GM18517 (cell line): ENCODE measurements at regions not wholly inside any gene's neighbourhood (a gene's known extent, or its start where the extent isn't known, plus 50 kb on each side); places are given as distances from the start of the nearest gene placed in this dataset.
"Not testable (repeated sequence)": the region's sequence is repeated elsewhere in the genome, so short reads cannot be mapped to it uniquely, and the experiment has no call there.

Experiments used
- ATAC-seq: cut with Tn5 transposase; IDR thresholded peaks from one replicate; pipeline ENCODE4 v1.9.1; 2021; ENCODE audit warnings: mild to moderate bottlenecking, moderate library complexity; ENCODE audit not compliant: unreplicated experiment

- no peak for ATAC-seq
Observed at GRCh38 chr1:60826320-60827094, 255.9 kb upstream of the NFIA start.

GRCh38 chr1:60825593-60825992 lies 256.8 kb upstream of the NFIA start:
- no peak for ATAC-seq

- no peak for ATAC-seq
Observed at GRCh38 chr1:60823151-60823550, 259.2 kb upstream of the NFIA start.

GRCh38 chr1:60822252-60822651 lies 260.1 kb upstream of the NFIA start:
- ATAC-seq: no peak

GRCh38 chr1:60821156-60821555 lies 261.2 kb upstream of the NFIA start:
- no peak for ATAC-seq

- no peak for ATAC-seq
Observed at GRCh38 chr1:60818969-60819701, 263.2 kb upstream of the NFIA start.

GRCh38 chr1:60813071-60813470 lies 269.3 kb upstream of the NFIA start:
- ATAC-seq: no peak

GRCh38 chr1:60809204-60809980 lies 273.0 kb upstream of the NFIA start:
- ATAC-seq: no peak

- no peak for ATAC-seq
Observed at GRCh38 chr1:60808676-60809075, 273.7 kb upstream of the NFIA start.

- no peak for ATAC-seq
Observed at GRCh38 chr1:60802884-60803283, 279.5 kb upstream of the NFIA start.

- ATAC-seq: no peak
Observed at GRCh38 chr1:60797351-60797750, 285.0 kb upstream of the NFIA start.

- ATAC-seq: no peak
Observed at GRCh38 chr1:60791226-60791625, 291.1 kb upstream of the NFIA start.

GRCh38 chr1:60773099-60773498 lies 309.3 kb upstream of the NFIA start:
- not testable (repeated sequence) for ATAC-seq

- no peak for ATAC-seq
Observed at GRCh38 chr1:60769082-60769481, 313.3 kb upstream of the NFIA start.

GRCh38 chr1:60765204-60765603 lies 317.2 kb upstream of the NFIA start:
- ATAC-seq: no peak

GRCh38 chr1:60764489-60764888 lies 317.9 kb upstream of the NFIA start:
- no peak for ATAC-seq

GRCh38 chr1:60763741-60764140 lies 318.6 kb upstream of the NFIA start:
- ATAC-seq: no peak

- no peak for ATAC-seq
Observed at GRCh38 chr1:60762911-60763310, 319.4 kb upstream of the NFIA start.

- no peak for ATAC-seq
Observed at GRCh38 chr1:60762176-60762575, 320.2 kb upstream of the NFIA start.

- ATAC-seq: no peak
Observed at GRCh38 chr1:60759291-60759690, 323.1 kb upstream of the NFIA start.

GRCh38 chr1:60757485-60757884 lies 324.9 kb upstream of the NFIA start:
- ATAC-seq: no peak
